K562 (cell line): ENCODE measurements at regions not wholly inside any gene's neighbourhood (a gene's known extent, or its start where the extent isn't known, plus 50 kb on each side); places are given as distances from the start of the nearest gene placed in this dataset.

Source experiments
- ATAC-seq: fragments of 200-7000 bp; cut with Tn5 transposase; 3 replicates; pipeline ENCODE4 v1.9.1; 2020; ENCODE audit warnings: moderate library complexity
- BruUV-seq: library from RNA; stranded (reverse); fragments of 400-500 nt; replicated peaks from 2 replicates; lab custom pipeline; 2021; lab: Mats Ljungman, UMichigan
- CTCF ChIA-PET: fragments of 300-600 bp; formaldehyde crosslinking; extraction: SDS; loops from one replicate; lab custom pipeline; 2021; ENCODE audit warnings: low intra/inter-chr PET ratio; lab: Yijun Ruan, JAX
- POLR2A ChIA-PET: fragments of 300-600, 350-650 bp; sonication (Branson Sonifier 250); formaldehyde crosslinking; extraction: SDS; loops from one replicate; lab custom pipeline; 2021; ENCODE audit warnings: antibody characterized with exemption, inconsistent platforms; lab: Yijun Ruan, JAX
- DNase-seq, 4 experiments: peaks; one replicate each; pipeline versions ENCODE4 v3.0.0 to v3.0.0-alpha.2; 2011 to 2018; ENCODE audit warnings: low spot score in 3 of 4, mixed read lengths in 3 of 4; ENCODE audit errors: extremely low read depth in 1 of 4
- FAIRE-seq: peaks from 2 replicates; lab custom pipeline; 2011; peaks lifted over from hg19 to GRCh38; lab: Jason Lieb, UNC
- H2AFZ ChIP-seq: 2 replicates; pipeline ENCODE4 v1.6.0; 2011; ENCODE audit warnings: low read depth, low read length, control low read depth, inconsistent platforms
- H3K27ac ChIP-seq: fragments of 200-600 bp; 3 replicates; pipeline ENCODE4 v1.8.0; 2011; ENCODE audit warnings: low read depth, mild to moderate bottlenecking, control low read depth, inconsistent platforms, low read length, moderate library complexity, mixed read lengths; ENCODE audit errors: extremely low read depth
- H3K27me3 ChIP-seq, 2 experiments: fragments of 300-600 bp in 1 of 2; 2 replicates in 1 of 2; 3 replicates in 1 of 2; pipeline versions ENCODE4 v1.6.0 to v1.8.0; 2011; ENCODE audit warnings: inconsistent platforms in 2 of 2, low read length in 2 of 2, mild to moderate bottlenecking in 1 of 2, mixed read lengths in 1 of 2, moderate library complexity in 1 of 2; ENCODE audit not compliant: control insufficient read depth in 2 of 2, insufficient read depth in 2 of 2
- H3K36me3 ChIP-seq: fragments of 300-600 bp; 3 replicates; pipeline ENCODE4 v1.8.0; 2011; ENCODE audit warnings: mild to moderate bottlenecking, low read length, inconsistent platforms; ENCODE audit not compliant: control insufficient read depth, insufficient read depth
- H3K4me1 ChIP-seq, 2 experiments: fragments of 200-600 bp in 1 of 2; replicated peaks in 1 of 2; 2 replicates in 1 of 2; 3 replicates in 1 of 2; pipeline versions ENCODE4 v1.5.1 to v1.8.0; 2011; ENCODE audit warnings: inconsistent platforms in 2 of 2, low read length in 2 of 2, mild to moderate bottlenecking in 1 of 2, mixed read lengths in 1 of 2, moderate library complexity in 1 of 2; ENCODE audit not compliant: control insufficient read depth in 2 of 2, insufficient read depth in 2 of 2
- H3K4me2 ChIP-seq: 2 replicates; pipeline ENCODE4 v1.6.1; 2011; ENCODE audit warnings: low read length, control low read depth, inconsistent platforms, mixed read lengths; ENCODE audit not compliant: insufficient read depth
- H3K4me3 ChIP-seq: fragments of 200-600 bp; sonication (generic), shearing (Covaris generic); 2 replicates; pipeline ENCODE4 v1.5.1; 2016; ENCODE audit warnings: control low read depth, inconsistent platforms
- H3K79me2 ChIP-seq: fragments of 200-600 bp; 3 replicates; pipeline ENCODE4 v1.8.0; 2011; ENCODE audit warnings: low read length, inconsistent platforms; ENCODE audit not compliant: control insufficient read depth, insufficient read depth
- H3K9ac ChIP-seq, 2 experiments: 2 replicates each; pipeline versions ENCODE4 v1.6.0 to v1.6.1; 2011; ENCODE audit warnings: low read depth in 2 of 2, low read length in 2 of 2, control low read depth in 1 of 2, inconsistent platforms in 1 of 2, mild to moderate bottlenecking in 1 of 2, mixed read lengths in 1 of 2; ENCODE audit not compliant: insufficient read depth in 1 of 2
- H3K9me1 ChIP-seq: one replicate; pipeline ENCODE4 v1.6.0; 2011; ENCODE audit warnings: inconsistent platforms, mild to moderate bottlenecking, low read length, moderate library complexity; ENCODE audit not compliant: control insufficient read depth, insufficient read depth
- H3K9me3 ChIP-seq: replicated peaks from 2 replicates; pipeline ENCODE4 v1.5.1; 2011; ENCODE audit warnings: low read depth, low read length, inconsistent platforms; ENCODE audit not compliant: control insufficient read depth, insufficient read depth
- H4K20me1 ChIP-seq: replicated peaks from 2 replicates; pipeline ENCODE4 v1.6.1; 2011; ENCODE audit warnings: low read length, inconsistent platforms, mixed read lengths; ENCODE audit not compliant: control insufficient read depth, insufficient read depth
- CBX8 ChIP-seq: fragments of 200-600 bp; sonication (generic); IDR thresholded peaks from 2 replicates; pipeline ENCODE4 v1.6.1; 2012; ENCODE audit warnings: borderline replicate concordance, mixed run types, low read depth, mild to moderate bottlenecking, moderate library complexity, mixed read lengths, low read length, control low read depth, inconsistent platforms; ENCODE audit not compliant: poor library complexity, severe bottlenecking; ENCODE audit errors: extremely low read depth
- FOXP1 ChIP-seq: sonication (generic); formaldehyde crosslinking; IDR thresholded peaks from 2 replicates; pipeline ENCODE4 v1.8.0; 2022; ENCODE audit warnings: mild to moderate bottlenecking, missing genetic modification reagents
- NCOA2 ChIP-seq, 2 experiments: fragments of 450-650 bp; IDR thresholded peaks; 2 replicates each; pipeline ENCODE4 v1.6.1; 2018; ENCODE audit warnings: mild to moderate bottlenecking in 2 of 2, moderate library complexity in 1 of 2; ENCODE audit not compliant: partially characterized antibody in 2 of 2
- RAD21 ChIP-seq, 2 experiments: fragments of 250-450 bp in 1 of 2; fragments of 450-650 bp in 1 of 2; sonication (Bioruptor Pico) in 1 of 2; formaldehyde crosslinking in 1 of 2; IDR thresholded peaks in 1 of 2; conservative IDR thresholded peaks in 1 of 2; 2 replicates each; pipeline versions ENCODE4 v1.4.0 to v1.8.0; 2020 to 2022; ENCODE audit warnings: mild to moderate bottlenecking in 2 of 2, moderate library complexity in 1 of 2
- SMARCE1 ChIP-seq: fragments of 450-650 bp; IDR thresholded peaks from 2 replicates; pipeline ENCODE4 v1.7.1; 2016; ENCODE audit warnings: mild to moderate bottlenecking
- ZBED1 ChIP-seq: IDR thresholded peaks from 2 replicates; pipeline ENCODE4 v1.6.1; 2014
- ZNF133 ChIP-seq: fragments of 250-450 bp; sonication (Bioruptor Pico); IDR thresholded peaks from 2 replicates; pipeline ENCODE4 v1.4.0; 2020; ENCODE audit warnings: mild to moderate bottlenecking
- ZNF318 ChIP-seq, 2 experiments: fragments of 450-650 bp; IDR thresholded peaks; 2 replicates each; pipeline ENCODE4 v1.6.1; 2016; ENCODE audit warnings: mild to moderate bottlenecking in 2 of 2, borderline replicate concordance in 1 of 2, low read depth in 1 of 2, moderate library complexity in 1 of 2
- ZNF449 ChIP-seq: fragments of 250-450 bp; sonication (Bioruptor Pico); IDR thresholded peaks from 2 replicates; pipeline ENCODE4 v1.8.0; 2022; ENCODE audit warnings: moderate library complexity, mild to moderate bottlenecking, inconsistent platforms
- WGBS: fragments of 100-300 bp; shearing (Covaris generic); methylation state at CpG from one replicate; pipeline ENCODE4 v1.1.6; 2016; ENCODE audit warnings: low coverage, mixed read lengths; ENCODE audit not compliant: insufficient coverage; ENCODE audit errors: missing lambda C conversion rate; 5-methylcytosine and 5-hydroxymethylcytosine counted together
- in situ Hi-C: fragments of 300-500 bp; cut with MboI; formaldehyde crosslinking; loops from 4 replicates; pipeline ENCODE4 v1.15.0; 2018; ENCODE audit warnings: inconsistent platforms, mixed read lengths
- intact Hi-C: fragments of 100-400 bp; cut with micrococcal nuclease; formaldehyde crosslinking; loops from 2 replicates; pipeline ENCODE4 v1.14.2; 2022

GRCh38 chr2:11027195-11027594, 115.5 kb downstream of the KCNF1 start:
- no peak for ATAC-seq
- in situ Hi-C loops, result no loop called here

More at GRCh38 chr2:11027195-11027594, 115.5 kb downstream of the KCNF1 start:
- Histone ChIP-seq H3K36me3 (no peaks in the 10 kb centered on the region), H3K79me2 (no peaks in the 10 kb centered on the region), H3K4me1 (peaks cover 0 to 9% of the 10 kb centered on the region in 2 experiments; a peak in 2 of 5 replicates), H2AFZ (no peak overlapping the region), H3K27ac (no peak overlapping the region), H3K4me3 (no peak overlapping the region), H3K9me3 (no peaks in the 10 kb centered on the region), H4K20me1 (no peaks in the 10 kb centered on the region), H3K9me1 (no peaks in the 10 kb centered on the region), H3K9ac (no peak overlapping the region), H3K27me3 (peaks cover 10 to 56% of the 10 kb centered on the region in 2 experiments; a peak in 3 of 5 replicates), H3K4me2 (no peak overlapping the region)
- POLR2A ChIA-PET, result no interaction called here
- 0% methylated on average over 6 of the region's 7 CpGs for WGBS
- CTCF ChIA-PET, result no interaction called here
- no peak for FAIRE-seq
- no TSS peak for BruUV-seq
- TF ChIP-seq ZNF318 (IDR thresholded peaks at IDR 0.05; ENCODE audit: borderline replicate concordance in 1 of 2, low read depth in 1 of 2) (no peak), ZBED1 (no peak), ZNF133 (CRISPR knock-in tag) (no peak), ZNF449 (CRISPR knock-in tag) (no peak), RAD21 (CRISPR knock-in tag; conservative IDR thresholded peaks at IDR 0.05 in 1 of 2, IDR thresholded peaks at IDR 0.05 in 1 of 2) (no peak), CBX8 (no peak), NCOA2 (IDR thresholded peaks at IDR 0.05; ENCODE audit: partially characterized antibody in 2 of 2) (no peak), SMARCE1 (no peak), FOXP1 (CRISPR knock-in tag) (no peak)
- no peak for DNase-seq
- intact Hi-C loops, result no loop called here
